Ishikawa (cell line): ENCODE measurements at regions not wholly inside any gene's neighbourhood (a gene's known extent, or its start where the extent isn't known, plus 50 kb on each side); places are given as distances from the start of the nearest gene placed in this dataset.

Source experiments
- CEBPB ChIP-seq: IDR thresholded peaks from 2 replicates; pipeline ENCODE4 v1.6.1; 2012
- CREB1 ChIP-seq: IDR thresholded peaks from 2 replicates; pipeline ENCODE4 v1.6.1; 2012; ENCODE audit warnings: low read depth
- EP300 ChIP-seq: IDR thresholded peaks from 2 replicates; pipeline ENCODE4 v1.6.1; 2012; ENCODE audit warnings: borderline replicate concordance
- NFIC ChIP-seq: IDR thresholded peaks from 2 replicates; pipeline ENCODE4 v1.6.1; 2012
- TAF1 ChIP-seq: IDR thresholded peaks from 2 replicates; pipeline ENCODE4 v1.6.1; 2012; ENCODE audit warnings: low read depth, mild to moderate bottlenecking
- TEAD4 ChIP-seq: IDR thresholded peaks from 2 replicates; pipeline ENCODE4 v1.6.1; 2012
- ZBTB7A ChIP-seq: IDR thresholded peaks from 2 replicates; pipeline ENCODE4 v1.6.1; 2012; ENCODE audit warnings: low read depth
- TF ChIP-seq, protein P1 (sequence below): IDR thresholded peaks from 2 replicates; pipeline ENCODE4 v1.6.1; 2012
- TF ChIP-seq, protein P2 (sequence below): IDR thresholded peaks from 2 replicates; pipeline ENCODE4 v1.6.1; 2012

DNA sequence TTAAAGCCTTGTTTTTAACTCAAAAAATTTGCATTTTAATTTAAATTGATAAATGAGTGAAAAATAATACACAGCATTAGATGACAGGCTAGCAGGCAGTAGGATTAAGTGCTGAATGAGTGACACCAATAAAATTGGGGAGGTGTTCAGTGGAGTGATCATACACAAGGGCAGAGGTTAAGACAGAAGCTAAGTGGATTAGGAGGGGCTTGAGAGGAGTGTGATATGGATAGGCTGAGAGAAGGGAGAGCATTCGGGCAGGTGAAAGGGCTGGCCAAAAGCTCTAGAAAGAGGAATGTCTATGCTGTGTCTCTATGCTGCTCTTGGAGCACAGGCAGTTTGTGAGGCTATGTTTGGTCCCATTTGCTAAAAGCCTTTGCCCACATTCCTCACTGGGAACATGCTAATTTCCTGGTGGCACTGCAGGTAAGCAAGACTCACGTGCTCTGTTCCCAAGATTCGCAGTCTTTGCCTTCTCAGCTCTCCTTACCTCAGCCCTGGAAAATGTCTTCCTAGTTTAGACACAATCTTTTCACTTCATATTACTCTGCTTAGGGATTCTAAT, 52.8 kb upstream of the CCSER1 start:
- TF ChIP-seq TEAD4 (no peak), TAF1 (no peak), NFIC (no peak), ZBTB7A (no peak), CEBPB (no peak), EP300 (no peak), CREB1 (no peak)
- TF ChIP-seq, protein P1, sequence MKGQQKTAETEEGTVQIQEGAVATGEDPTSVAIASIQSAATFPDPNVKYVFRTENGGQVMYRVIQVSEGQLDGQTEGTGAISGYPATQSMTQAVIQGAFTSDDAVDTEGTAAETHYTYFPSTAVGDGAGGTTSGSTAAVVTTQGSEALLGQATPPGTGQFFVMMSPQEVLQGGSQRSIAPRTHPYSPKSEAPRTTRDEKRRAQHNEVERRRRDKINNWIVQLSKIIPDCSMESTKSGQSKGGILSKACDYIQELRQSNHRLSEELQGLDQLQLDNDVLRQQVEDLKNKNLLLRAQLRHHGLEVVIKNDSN: no peak
- TF ChIP-seq, protein P2, sequence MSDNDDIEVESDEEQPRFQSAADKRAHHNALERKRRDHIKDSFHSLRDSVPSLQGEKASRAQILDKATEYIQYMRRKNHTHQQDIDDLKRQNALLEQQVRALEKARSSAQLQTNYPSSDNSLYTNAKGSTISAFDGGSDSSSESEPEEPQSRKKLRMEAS: no peak
